HG02852 (cell line): ENCODE measurements at regions not wholly inside any gene's neighbourhood (a gene's known extent, or its start where the extent isn't known, plus 50 kb on each side); places are given as distances from the start of the nearest gene placed in this dataset.
"Not testable (repeated sequence)": the region's sequence is repeated elsewhere in the genome, so short reads cannot be mapped to it uniquely, and the experiment has no call there.

Source experiments
- ATAC-seq: cut with Tn5 transposase; IDR thresholded peaks from one replicate; pipeline ENCODE4 v1.9.1; 2021; ENCODE audit warnings: mild to moderate bottlenecking, moderate library complexity; ENCODE audit not compliant: unreplicated experiment

DNA sequence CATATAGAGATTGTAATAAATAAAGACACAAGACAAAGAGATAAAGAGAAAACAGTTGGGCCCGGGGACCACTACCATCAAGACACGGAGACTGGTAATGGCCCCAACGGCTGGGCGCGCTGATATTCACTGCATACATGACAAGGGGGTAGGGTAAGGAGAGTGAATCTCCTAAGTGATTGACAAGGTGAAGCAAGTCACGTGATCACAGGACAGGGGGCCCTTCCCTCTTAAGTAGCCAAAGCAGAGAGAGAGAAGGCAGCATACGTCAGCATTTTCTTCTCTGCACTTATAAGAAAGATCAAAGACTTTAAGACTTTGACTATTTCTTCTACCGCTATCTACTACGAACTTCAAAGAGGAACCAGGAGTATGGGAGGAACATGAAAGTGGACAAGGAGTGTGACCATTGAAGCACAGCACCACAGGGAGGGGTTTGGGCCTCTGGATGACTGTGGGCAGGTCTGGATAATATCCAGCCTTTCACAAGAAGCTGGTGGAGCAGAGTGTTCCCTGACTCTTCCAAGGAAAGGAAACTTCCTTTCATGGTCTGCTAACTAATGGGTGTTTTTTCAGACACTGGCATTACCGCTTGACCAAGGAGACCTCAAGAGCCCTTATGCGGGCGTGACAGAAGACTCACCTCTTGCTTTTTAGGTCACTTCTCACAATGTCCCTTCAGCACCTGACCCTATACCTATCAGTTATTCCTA is 75.6 kb downstream of the MRPL39 start:
- ATAC-seq: not testable (repeated sequence)

GRCh38 chr21:25528515-25528914 is 78.8 kb downstream of the MRPL39 start:
- ATAC-seq: no peak

DNA sequence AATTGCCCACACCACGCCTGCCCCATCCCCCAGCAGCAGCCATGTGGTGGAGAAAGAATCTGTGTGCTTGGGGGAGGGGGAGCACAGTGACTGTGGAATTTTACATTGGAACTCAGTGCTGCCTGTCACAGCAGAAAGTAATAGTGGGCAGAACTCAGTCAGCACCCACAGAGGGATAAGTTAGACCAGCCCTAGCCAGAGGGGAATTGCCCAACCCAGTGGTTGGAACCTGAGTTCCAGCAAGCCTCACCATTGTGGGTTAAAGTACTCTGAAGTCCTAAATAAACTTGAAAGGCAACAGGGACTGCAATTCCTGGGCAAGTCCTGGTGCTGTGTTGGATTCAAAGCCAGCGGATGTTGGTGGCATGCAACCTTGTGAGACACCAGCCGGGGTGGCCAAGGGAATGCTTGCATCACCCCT is 88.8 kb downstream of the MRPL39 start:
- ATAC-seq: no peak

DNA sequence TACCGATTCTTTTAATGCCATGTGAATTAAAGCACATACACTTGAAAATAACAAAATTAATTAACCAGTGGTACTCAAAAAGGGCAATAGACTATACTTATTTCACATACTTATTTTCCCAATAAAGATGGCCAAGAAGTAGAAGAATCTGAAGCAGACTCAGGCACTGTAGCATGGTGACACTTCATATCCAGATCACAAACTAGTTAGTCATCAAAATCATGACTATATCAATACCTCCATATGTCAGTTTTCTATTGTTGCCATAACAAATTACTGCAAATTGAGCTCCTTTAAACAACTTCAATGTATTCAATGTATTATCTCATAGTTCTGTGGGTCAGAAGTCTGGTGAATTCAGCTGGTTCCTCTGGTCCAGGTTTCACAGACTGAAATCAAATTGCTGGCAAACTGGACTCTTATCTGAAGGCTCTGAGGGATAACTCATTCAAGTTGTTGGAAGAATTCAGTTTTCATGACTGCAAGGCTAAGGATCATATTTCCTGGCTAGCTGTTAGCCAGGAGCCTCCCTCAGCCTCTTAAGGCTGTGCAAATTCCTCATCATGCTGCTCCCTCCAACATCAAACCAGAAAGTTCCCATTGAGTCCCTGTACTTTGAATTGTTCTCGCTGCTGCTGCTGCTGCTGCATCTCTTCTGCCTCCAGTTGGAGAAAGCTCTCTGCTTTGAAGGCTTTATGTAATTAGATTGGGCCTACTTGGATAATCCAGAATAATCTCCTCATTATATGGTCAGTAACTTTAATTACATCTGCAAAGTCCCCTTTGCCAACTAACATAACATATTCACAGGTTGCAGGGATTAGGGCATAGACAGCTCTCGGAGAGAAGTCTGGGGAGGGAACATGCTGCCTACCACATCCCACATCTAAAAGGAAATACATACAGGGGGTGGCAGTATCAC is 91.5 kb downstream of the MRPL39 start:
- ATAC-seq: no peak

DNA sequence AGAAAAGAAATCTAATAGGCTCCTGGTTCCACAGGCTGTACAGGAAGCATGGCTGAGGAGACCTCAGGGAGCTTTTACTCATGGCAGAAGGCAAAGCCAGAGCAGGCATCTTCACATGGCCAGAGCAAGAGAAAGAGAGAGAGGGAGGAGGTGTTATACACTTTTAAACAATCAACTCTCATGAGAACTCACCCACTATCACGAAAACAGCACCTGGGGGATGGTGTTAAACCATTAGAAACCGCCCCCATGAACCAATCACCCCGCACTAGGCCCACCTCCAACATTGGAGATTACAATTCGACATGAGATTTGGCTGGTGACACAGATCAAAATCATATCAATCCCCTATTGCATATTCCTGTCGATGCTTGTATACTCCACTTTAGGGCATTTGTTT is 93.5 kb downstream of the MRPL39 start:
- ATAC-seq: no peak

GRCh38 chr21:25512095-25513081 is 94.9 kb downstream of the MRPL39 start:
- ATAC-seq: no peak

DNA sequence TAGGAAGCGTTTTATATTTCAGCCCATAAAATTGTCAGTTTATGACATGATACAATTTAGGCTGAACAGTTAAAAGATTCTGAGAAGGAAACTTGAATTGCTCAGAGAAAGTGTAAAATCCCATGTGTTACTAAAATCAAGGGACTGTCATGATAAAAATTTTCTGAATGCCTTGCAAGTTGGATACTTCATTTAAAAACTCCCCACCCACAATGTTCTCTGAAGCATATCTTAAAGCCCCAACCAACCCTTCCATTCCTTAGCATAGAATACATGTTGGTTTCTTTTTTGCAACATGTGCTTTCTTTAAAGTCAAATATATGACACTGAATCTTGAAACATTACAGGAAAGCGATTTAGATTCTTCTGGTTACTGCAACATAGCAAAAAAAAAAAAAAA is 97.4 kb downstream of the MRPL39 start:
- ATAC-seq: peak; percentile 56

GRCh38 chr21:25508364-25508763 is 98.9 kb downstream of the MRPL39 start:
- no peak for ATAC-seq

DNA sequence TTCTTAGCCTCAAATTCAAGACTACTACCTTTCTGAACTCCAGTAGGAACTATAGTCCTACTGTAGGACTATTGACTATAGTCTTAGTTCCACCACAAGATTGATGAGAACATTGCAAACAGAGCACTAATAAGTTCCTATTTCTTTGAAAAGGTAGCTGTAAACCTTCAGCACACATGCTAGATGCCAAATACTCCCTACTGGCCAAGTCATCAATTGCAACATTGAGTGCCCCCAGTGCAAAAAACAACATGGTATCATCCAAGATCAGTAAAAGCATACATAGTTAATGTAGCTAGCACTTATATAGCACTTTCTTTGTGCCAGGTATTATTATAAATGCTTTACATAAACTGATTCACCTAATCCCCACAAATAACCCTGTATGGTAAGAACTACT is 99.8 kb downstream of the MRPL39 start:
- ATAC-seq: peak; percentile 30

DNA sequence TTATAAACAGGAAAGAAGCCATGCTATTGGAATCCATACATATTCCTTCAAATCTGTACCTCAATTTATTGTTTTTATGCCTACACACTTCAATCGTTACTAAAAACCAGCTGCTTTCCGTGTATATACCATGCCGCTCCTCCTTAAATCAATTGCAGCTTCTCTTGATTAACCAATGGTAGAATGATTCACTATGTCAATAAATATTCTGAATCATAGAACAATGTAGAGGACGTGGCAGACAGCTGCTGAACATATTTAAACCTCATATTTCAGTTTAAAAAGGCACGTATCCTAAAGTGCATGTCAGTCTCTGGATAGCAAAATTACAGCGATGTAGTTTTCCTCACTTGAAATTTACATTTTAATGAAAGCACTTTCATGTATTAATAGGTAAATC is 100.4 kb downstream of the MRPL39 start:
- ATAC-seq: no peak

GRCh38 chr21:25506261-25506660 is 101.0 kb downstream of the MRPL39 start:
- no peak for ATAC-seq

DNA sequence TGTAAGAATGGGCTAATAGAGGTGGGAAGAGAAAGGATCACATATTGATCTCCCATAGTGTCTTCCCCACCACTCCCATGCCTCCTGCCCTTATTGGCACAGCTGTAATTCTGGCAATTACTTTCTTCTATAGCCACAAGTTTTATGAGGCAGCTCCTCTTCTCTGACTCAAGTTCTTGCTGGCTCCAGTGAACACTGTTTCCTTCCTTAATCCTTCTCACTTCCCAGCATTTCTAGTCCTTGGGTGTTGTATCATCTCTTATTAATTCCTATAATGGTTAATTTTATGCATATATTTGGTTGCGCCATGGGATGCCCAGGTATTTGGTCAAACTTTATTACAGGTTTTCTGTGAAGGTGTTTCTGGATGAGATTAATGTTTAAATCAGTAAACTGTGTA is 103.3 kb downstream of the MRPL39 start:
- no peak for ATAC-seq

GRCh38 chr21:25501996-25502665 is 105.2 kb downstream of the MRPL39 start:
- ATAC-seq: peak; percentile 56

GRCh38 chr21:25501462-25501861 is 105.8 kb downstream of the MRPL39 start:
- ATAC-seq: peak; percentile 25

GRCh38 chr21:25500598-25500997 is 106.7 kb downstream of the MRPL39 start:
- no peak for ATAC-seq

- no peak for ATAC-seq
Measured at GRCh38 chr21:25496825-25497482, 110.3 kb downstream of the MRPL39 start.

GRCh38 chr21:25494804-25495203 is 112.5 kb downstream of the MRPL39 start:
- peak; percentile 35 for ATAC-seq

GRCh38 chr21:25493722-25494121 is 113.6 kb downstream of the MRPL39 start:
- no peak for ATAC-seq

GRCh38 chr21:25491267-25491666 is 116.0 kb downstream of the MRPL39 start:
- peak; percentile 34 for ATAC-seq

DNA sequence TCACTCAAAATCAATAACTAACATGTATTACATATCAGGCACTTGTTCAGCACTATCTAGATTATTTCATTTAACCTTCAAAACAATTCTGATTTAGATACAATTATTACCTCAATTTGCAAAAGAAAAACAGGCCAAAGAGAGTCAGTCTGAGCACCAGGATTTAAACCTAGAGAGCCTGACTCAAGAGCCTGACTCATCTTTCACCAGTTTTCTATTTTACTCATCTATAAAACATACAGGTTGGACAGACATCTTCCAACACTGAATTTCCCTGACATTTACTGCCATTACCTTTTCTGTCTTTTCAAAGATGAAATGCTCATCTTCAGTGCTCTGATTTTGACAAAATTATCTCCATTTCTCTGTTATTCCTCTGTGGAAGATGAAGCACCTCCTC is 116.5 kb downstream of the MRPL39 start:
- no peak for ATAC-seq
